CD4-positive, alpha-beta T cell treated with Interleukin-15 for 1 hour (primary cell): ENCODE measurements at regions not wholly inside any gene's neighbourhood (a gene's known extent, or its start where the extent isn't known, plus 50 kb on each side); places are given as distances from the start of the nearest gene placed in this dataset.
A peak's percentile ranks its signal among the peaks of the same experiment; 100 is the strongest.
"Not testable (repeated sequence)": the region's sequence is repeated elsewhere in the genome, so short reads cannot be mapped to it uniquely, and the experiment has no call there.

Experiments
- DNase-seq: peaks from one replicate; pipeline ENCODE4 v3.0.0-alpha.2; 2020

DNA sequence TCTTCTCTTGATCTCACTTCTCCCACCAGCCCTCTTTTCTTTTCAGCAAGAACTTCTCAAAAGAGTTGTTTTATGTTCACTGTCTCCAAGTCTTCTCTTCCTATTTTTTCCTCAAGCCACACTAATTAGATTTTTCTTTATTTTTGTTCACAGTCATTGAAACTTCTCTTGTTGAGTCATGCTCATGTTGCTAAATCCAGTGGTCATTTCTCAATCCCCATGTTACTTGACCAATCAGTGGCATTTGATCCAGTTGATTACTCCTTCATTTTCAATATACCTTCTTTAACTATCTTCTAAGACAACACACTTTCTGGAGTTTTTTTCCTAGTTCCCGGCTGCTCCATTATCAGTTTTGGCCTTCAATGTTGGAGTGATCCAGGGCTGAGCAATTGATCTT is 103.1 kb upstream of the LSM6 start:
- DNase-seq = no peak

DNA sequence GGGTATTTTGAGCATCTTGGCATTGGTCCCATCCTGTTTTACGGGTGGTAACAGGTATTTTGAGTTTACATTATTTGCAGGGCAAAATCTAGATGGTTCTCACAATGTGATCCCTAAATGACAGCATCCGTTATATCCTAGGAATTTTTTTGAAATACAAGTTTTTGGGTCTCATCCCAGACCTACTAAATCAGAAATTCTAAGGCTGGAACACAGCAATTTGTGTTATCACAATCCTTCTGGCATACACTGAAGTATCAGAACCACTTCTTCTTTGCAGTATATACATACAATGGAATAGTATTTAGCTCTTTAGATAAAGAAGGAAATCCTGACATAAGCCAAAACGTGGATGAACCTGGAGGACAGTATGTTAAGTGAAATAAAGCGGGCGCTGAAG is 104.1 kb upstream of the LSM6 start:
- DNase-seq = no peak

DNA sequence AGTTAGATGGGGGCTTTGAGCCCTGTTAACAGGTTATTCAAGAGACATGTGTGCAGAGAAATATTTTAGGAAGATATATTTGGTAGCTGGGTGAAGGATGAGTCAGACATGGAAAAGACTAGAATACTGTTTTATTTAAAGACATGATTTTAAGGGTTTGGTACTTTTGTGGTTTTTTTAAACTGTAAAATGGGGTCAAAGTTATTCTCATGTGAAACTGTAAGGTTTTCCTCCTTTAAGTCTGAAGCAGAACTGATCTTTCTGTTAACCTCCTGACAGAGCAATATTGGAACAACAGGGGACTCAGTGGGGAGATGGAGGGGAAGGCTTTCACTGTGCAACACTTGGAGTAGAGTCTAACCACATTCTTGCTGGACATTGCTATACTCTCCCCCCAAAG is 112.4 kb upstream of the LSM6 start:
- DNase-seq = no peak

DNA sequence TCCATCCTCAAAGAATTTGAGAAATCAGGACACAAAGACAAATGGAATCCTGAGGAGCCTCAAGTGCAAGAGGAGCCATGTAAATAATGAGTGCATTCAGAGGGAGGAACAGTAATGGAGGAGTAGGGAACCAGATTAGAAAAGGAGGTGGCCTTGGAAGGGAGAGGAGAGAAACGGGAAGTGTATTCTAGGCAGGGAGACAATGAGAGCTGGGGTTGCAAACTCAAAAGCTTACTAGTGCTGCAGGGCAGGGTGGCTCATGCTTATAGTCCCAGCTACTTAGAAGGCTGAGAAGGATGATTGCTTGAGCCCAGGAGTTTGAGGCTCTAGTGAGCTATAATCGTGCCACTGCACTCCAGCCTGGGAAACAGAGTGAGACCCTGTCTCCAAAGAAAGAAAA is 113.2 kb upstream of the LSM6 start:
- DNase-seq = no peak

DNA sequence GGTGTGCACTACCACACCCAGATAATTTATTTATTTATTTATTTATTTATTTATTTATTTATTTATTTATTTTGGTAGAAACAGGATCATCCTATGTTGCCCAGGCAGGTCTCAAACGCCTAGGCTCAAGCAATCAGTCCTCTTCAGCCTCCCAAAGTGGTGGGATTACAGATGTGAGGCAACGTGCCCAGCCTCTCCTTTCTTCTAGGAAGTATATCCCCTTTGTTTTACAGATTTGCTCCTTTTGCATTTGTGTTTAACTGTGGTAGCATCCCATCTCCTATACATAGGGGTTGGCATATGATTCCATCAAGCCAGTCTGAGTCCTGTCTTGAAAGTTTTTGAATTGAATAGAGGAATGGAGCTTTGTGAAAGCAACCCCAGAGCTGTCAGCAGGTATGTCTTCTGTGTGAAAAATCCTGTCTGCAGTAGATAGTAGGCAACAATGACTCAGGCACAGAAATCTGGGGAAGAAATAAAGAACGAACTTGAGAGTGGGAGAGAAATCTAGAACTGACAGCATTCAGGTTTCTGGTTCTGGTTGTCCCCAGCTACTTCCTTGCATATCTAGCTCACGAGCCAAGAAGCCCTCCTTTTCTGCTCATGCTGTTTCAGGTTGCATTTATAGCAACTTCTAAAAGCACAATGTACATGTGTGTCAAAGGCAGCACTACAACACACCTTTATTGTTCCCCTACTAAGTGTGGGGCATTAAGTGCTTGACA is 113.7 kb upstream of the LSM6 start:
- DNase-seq = no peak

DNA sequence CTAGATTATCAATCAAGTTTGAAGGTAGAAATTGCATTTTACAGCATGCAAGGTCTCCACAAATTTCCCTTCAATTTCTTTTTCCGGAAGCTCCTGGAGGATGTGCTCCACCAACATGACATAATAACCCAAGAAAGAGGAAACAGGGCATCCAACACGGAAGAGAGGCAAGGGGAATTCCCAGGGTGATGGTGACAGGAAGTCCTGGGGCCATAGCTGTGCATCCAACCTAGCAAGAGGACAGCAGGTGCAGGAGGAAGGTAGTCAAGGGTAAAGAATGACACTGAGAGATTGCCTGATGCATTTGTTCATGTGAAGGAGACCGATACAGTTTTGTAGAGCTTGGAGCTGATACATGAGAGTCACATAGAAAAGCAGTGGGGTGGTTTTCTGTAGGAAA is 115.7 kb upstream of the LSM6 start:
- DNase-seq = peak; percentile 78

DNA sequence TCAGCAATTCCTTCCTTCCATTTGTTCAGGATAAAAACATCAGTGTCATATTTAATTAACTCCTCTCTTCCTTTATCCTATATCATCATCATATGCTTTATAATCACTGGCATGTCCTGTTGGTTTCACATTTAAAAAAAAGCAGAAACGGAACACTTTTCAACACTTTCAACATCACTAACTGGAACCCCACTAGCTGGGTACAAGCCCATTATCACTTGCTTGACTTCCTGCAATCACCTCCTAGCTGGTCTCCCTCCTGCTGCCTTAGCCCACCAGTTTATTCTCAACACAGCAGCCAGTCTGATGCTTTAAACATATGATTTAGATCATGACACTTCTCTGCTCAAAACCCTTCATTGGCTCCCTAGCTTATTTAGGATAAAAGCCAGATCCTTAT is 116.4 kb upstream of the LSM6 start:
- no peak for DNase-seq

DNA sequence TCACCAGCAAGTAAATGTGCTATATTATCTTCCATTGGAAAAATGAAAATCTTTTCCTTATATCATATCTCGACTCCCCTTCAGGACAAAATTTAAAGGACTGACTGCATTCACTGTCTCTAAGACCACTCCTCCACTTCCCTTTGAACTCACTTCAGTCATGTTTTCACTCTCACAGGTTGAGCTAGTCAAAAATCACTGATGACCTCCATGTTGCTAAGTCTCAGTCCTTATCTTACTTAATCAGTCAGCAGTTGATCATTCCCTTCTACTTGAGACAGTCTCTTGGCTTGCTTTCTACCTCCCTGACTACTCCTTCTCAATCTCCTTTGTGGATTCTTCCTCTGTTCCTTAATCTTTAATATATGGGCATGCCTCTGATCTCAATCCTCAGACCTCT is 117.0 kb upstream of the LSM6 start:
- no peak for DNase-seq

DNA sequence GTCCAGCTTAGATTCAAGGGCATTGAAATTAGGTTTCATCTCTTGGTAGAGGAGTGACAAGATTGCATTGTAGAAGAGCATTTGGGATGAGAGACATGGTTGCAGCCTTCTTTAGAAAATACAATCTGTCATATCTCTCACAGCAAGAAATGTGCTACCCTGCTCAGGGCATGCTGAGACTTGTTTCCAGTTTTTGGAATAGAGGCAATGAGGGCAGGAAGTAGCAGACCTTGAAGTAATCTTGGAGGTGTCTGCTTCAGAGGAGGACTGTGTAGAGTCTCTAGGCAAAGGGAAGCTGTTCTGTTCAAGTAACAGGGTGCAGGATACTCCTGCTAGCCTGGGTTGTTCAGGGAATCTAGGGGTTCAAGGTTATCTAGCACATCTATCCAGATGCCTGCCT is 116.1 kb upstream of the ZNF827 start:
- DNase-seq = no peak

DNA sequence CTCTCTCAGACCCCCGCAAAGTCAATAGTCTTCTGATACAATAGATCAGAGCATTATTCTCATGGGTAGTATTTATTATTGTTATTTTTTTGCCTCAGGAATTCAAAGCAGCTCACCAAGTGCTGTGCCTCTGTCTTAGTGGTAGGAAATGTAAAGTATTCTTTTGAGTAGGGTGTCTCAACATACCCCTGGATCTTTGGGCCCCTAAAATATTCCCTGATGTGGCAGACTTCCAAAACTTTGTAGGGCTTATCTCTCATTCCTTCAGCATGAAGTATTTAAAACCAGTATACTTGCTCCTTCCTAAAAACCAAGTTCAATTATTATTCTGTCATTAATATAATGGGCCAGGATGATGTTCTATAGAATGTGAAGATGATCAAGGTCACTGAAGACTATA is 115.3 kb upstream of the ZNF827 start:
- no peak for DNase-seq

DNA sequence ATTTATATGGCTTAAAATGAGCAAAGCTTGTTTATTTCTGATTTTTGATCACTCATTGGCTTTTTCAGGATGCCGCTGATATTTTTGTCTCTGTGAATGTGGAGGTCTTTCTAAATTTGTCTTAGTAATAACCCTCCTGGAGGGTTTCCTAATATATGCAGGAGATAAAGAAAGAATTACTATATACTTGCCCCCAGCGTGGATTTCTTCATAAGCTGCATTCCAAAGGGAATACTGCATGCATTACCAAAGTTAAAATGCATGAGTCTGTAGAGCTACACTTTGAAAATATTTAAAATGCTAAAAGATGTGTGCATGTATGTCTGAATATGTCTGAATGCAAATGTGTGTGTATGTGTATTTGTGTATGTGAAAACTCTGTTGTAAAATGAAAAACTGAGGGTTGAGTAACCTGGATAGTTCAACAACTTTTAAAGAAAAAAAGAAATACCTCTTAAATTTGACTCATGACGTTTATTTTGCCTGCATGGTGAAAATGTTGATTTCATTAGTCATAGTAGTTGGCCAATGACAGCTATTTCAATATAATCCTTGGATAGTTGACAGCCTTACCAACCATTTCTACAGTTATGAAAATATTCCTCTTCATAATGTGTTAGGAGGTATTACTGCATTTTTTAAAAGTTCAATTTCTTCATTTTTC is 113.2 kb upstream of the ZNF827 start:
- no peak for DNase-seq

DNA sequence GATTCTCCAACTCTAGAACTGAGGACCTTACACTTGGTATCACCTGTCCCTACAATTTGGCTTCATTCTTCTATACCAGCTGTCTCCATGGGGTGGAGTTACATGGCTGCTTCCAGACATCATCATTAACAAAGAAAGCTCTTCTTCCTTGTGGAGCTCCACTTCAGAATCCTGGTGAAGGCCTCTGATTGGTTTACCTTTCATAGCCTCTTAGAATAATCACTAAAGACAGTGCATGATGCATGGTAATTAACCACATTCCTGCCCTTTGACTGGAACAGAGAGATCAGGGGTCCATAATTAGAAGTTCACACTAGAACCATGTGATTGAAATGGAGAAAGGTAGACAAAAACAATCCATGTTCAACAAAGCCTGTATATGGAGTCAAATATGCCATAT is 112.6 kb upstream of the ZNF827 start:
- no peak for DNase-seq

DNA sequence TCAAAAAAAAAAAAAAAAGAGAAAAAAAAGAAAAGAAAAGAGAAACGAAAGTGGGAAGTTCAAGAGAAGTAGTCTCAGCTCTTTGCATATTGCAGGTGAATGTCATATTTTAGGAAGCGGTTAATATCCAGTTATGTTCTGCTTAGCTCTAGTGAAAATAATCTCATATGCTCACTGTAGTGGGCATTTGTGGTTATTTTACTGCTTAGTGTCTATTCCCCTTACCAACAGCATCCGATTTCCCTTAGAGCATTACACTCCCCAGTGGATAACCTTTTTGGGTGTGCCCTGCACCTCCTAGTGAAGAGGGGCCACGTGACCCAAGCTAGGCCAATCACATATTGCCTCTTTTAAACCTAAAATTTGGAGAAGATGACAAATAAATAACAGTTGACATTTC is 111.2 kb upstream of the ZNF827 start:
- DNase-seq = no peak

DNA sequence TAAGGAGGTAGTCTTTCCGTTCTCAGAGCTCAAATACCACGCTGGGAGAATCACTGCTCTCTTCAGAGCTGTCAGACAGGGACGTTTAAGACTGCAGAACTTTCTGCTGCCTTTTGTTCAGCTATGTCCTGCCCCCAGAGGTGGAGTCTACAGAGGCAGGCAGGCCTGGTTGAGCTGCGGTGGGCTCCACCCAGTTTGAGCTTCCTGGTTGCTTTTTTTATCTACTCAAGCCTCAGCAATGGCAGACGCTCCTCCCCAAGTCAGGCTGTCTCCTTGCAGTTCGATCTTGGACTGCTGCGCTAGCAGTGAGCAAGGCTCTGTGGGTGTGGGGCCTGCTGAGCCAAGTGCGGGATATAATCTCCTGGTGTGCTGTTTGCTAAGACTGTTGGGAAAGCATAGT is 109.1 kb upstream of the ZNF827 start:
- DNase-seq = not testable (repeated sequence)

DNA sequence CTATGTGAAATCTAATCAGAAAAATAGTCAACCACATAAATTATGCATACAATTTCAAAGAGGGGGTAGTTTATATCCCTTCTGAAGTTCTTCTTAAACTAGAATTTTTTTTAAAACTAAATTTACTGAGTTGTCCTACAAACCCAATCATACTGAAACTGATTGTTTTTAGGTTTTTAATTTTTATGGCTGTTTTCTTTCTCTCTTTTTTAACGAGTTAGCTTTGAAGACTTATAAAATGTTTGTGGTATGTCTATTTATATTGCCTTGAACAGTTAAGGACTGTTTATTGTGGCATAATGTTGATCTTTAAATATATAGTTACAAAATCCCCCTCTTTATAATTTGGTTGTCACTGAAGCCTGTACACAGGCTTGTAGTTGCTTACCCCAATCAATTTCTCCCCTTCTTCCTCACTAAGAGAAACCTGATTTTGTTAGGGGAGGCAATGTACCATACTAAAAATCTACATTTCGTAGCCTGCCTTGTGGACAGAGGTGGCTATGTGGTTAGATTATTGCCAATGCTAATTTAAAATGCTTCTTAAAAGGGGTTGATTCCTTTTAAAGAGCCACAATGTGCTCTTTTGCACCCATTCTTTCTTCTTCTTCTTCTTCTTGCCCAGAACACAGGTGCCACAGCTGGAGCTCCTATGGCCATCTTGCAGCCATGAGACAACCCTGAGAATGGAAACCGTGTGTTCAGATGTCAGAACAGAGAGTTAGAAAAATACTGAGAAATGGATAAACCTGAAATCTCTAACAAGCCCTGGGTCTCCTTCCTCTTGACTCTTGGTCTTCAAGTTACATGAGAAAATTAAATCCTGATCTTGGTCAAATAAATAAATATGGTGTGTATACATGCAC is 102.7 kb upstream of the ZNF827 start:
- DNase-seq = no peak

DNA sequence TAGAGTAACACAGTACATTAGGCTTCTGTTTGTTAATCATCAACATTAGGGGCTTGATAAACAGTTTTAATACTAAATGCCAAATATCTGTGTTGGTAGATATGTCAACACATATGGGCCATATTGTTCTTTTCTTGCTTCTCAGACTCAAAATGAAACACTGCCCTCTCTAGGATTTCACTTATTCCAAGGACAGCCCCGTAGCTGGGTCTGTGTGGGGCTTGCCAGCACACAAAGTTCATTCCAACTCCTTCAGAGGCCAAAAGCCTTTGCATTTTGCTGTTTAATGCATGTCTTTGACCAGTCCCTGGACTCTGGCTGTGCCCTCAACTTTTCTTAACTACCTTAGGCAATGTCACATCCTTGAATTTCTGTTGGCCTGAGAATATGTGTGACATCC is 102.0 kb upstream of the ZNF827 start:
- DNase-seq = no peak

DNA sequence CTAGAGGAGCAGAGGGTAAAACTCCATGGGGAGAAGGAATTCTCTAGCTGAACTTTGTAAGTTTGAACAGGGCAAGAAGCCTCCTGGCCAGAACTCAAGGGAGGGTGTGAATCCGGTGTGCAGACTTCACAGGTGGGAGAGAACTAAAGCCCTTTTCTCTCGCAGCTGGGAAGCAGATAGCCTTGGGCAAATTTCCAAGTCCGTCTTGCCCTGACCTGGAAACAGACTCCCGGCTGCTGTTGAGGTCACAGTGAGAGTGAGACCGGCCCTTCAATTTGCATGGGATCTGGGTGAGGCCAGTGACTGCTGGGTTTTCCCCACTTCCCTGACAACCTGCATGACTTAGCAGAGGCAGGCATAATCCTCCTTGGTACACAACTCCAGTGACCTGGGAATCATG is 94.5 kb upstream of the ZNF827 start:
- DNase-seq = no peak

DNA sequence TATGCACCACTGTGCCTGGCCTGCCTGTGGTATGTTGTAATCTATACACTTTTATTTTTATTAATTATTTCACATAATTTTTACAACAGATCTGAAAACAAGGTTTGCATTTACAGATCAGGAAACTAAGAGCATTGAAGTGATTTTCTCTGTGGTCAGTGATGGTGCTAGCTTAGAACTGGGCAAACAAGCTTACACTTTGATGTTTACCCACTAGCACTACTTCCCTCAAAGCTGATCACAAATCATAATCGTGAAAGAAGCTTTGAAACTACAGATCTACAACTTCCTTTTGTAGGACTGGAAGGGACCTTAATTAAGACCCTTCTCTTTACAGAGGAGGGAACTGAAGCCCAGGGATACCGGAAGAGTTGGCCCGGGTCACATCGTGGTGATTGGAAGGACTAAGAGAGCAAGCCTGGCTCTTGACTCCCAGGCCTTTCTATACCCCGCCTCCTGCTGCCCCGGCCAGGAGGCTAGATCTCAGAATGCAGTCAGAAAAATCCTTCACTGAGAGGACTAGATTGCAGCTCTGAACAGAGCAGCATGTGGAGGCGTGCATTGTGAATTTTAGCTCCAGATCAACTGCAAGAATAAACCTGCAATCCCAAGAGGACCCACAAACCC is 93.7 kb upstream of the ZNF827 start:
- no peak for DNase-seq

DNA sequence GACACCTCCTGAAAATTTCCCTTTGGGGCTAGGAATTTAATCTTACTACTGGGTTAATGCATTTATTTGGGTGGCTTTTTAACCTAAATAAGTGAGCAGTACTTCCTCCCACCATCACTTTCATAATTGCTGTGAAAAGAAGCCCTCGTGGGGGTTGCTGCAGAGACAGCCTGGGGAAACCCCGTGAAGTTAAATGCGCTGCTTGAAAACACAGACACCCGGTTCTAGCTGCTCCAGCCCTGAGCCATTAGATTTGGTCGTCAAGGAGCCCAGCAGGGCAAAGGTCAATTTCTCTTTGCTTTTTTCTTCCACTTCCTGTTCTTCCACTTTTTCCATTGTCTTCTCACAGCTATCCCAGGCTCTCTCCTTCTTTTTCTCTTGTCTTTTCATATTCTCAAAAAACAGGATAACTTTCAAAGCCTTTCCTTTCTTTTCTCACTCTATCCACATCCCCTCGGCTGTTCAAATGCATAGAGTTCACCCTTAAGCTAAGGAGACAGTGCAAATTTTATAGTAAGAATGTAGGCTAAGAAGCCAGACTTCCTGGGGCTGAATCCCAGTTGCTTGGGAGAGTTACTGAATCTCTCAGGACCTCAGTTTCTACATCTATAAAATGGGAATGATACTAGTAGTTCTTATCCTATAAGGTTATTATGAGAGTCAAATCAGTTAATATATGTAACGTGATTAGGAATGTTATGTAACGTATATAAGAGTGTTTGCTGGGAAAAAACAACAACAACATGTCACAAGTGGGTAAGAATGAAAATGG is 91.5 kb upstream of the ZNF827 start:
- peak; percentile 44 for DNase-seq

DNA sequence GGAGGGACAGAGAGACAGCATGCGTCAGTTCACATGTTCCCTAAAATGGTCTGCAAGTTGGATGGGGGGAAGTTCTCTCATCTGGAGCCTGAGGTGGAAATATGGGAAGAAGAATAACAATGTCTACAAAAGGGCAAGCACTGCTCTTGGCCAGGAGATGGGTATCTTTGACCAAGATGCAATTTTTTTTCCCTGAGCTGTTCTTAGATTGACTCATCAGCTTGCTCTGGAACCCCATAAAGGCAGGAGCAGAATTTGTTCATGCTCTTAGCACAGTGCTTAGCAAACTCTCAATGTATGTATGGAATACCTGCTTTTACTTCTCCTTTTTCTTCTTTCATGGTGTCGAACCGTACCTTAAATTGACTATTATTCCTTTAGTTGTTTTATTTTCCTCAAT is 90.5 kb upstream of the ZNF827 start:
- DNase-seq = no peak

DNA sequence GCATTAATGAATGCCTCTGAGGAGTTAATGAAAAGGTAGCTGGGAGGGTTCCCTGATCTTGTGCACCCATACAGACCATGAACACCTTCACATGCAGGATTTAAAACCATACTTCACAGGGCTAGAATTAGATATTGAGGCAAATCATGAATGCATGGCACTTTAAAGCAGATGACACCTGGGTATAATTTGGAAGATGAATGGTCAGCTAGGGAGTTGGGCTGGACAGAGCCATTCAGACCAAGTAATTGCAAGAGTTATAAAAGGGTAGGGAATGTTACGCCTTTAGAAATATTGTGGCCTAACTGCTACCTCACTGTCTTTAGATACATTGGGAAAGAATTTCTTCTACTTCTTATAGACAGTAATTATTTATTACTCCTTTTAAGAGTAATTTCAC is 89.1 kb upstream of the ZNF827 start:
- DNase-seq = no peak

DNA sequence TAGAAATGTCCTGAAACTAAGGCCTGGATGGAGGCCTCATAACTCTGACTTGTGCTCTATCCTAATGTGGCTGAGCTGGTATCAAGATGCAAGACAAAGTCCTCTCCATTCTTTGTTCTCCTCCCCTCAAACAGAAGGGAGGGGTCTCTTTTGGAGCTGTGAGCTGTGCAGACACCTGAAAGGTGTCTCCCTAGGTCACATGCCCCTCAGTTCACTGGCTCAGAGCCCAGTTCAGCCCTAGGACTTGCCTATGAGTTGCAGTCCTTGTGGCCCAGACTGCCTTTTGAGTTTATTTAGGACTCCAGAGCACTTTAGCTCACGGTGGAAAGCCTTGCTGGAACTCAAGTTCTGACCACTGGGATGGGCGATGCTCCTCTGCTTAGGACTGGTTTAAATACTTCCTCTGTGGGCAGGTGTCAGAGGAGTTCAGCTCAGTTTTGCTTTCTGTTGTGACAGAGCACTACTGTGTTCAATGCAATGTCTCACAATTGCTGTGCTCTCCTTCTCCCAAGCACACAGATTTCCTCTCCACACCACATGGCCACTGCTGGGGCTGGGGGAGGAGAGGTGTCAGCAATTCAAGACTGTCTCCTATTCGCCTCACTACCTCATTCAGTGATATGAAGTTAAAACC is 84.8 kb upstream of the ZNF827 start:
- DNase-seq = no peak
